GM12872 (cell line): ENCODE measurements at regions not wholly inside any gene's neighbourhood (a gene's known extent, or its start where the extent isn't known, plus 50 kb on each side); places are given as distances from the start of the nearest gene placed in this dataset.

Experiments
- CTCF ChIP-seq: IDR thresholded peaks from 3 replicates; pipeline ENCODE4 v1.5.1; 2011; ENCODE audit warnings: low read depth, mild to moderate bottlenecking, low read length, moderate library complexity; ENCODE audit not compliant: insufficient read depth

- no peak for TF ChIP-seq CTCF
These were observed 552.9 kb upstream of the SUCLG2 start for GRCh38 chr3:68207327-68207726.

- peak; percentile 25; the same call in 1 of the 3 replicates for TF ChIP-seq CTCF
These were observed 552.2 kb upstream of the SUCLG2 start for GRCh38 chr3:68206524-68207117.

DNA sequence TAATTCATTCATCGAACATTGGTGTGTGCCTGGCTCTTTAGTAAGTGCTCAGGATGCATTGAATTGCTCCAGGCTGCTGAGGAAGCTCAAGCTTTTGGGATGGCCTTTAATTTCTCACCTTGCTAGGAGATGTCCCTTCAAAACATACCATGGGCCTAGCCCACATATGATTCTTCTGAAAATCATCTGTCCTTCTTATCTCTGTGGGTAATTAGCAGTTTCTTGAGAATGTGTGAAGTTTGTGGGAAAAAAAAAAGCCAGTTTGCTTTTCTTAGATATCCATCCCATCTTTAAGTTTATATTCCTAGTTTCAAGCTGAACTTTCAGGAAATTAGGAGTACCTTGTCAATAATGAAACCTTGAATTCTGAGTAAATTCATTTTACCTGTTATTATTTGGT lies 532.3 kb upstream of the SUCLG2 start:
- TF ChIP-seq CTCF = no peak

GRCh38 chr3:68176600-68176999 lies 522.2 kb upstream of the SUCLG2 start:
- TF ChIP-seq CTCF = no peak

- no peak for TF ChIP-seq CTCF
These were observed 518.7 kb upstream of the SUCLG2 start for GRCh38 chr3:68173012-68173634.

- TF ChIP-seq CTCF = no peak
These were observed 517.6 kb upstream of the SUCLG2 start for GRCh38 chr3:68172039-68172438.

GRCh38 chr3:68163968-68164367 lies 509.6 kb upstream of the SUCLG2 start:
- TF ChIP-seq CTCF = no peak

GRCh38 chr3:68163062-68163461 lies 508.6 kb upstream of the SUCLG2 start:
- no peak for TF ChIP-seq CTCF
